Spinal cord (tissue), 9 donors: ENCODE measurements at regions not wholly inside any gene's neighbourhood (a gene's known extent, or its start where the extent isn't known, plus 50 kb on each side); places are given as distances from the start of the nearest gene placed in this dataset.
"Not testable (repeated sequence)": the region's sequence is repeated elsewhere in the genome, so short reads cannot be mapped to it uniquely, and the experiment has no call there.

ENCODE experiments used
- DNase-seq, 6 donors: peaks; one replicate each; pipeline versions ENCODE4 v3.0.0 to v3.0.0-alpha.2; 2013 to 2015; ENCODE audit warnings: low spot score in 6 of 6, low read depth in 4 of 6
- H3K27ac ChIP-seq: one replicate; pipeline ENCODE4 v1.5.1; 2013; ENCODE audit warnings: low read depth, low read length, control low read depth
- H3K27me3 ChIP-seq: one replicate; pipeline ENCODE4 v1.6.1; 2013; ENCODE audit warnings: low read length; ENCODE audit not compliant: control insufficient read depth, insufficient read depth
- H3K36me3 ChIP-seq: one replicate; pipeline ENCODE4 v1.6.1; 2013; ENCODE audit warnings: low read length; ENCODE audit not compliant: control insufficient read depth, insufficient read depth
- H3K4me1 ChIP-seq: one replicate; pipeline ENCODE4 v1.6.1; 2013; ENCODE audit warnings: low read length; ENCODE audit not compliant: control insufficient read depth, insufficient read depth
- H3K4me3 ChIP-seq: one replicate; pipeline ENCODE4 v1.5.1; 2013; ENCODE audit warnings: low read depth, low read length, control low read depth
- H3K9me3 ChIP-seq: one replicate; pipeline ENCODE4 v1.6.1; 2013; ENCODE audit warnings: low read length; ENCODE audit not compliant: control insufficient read depth, insufficient read depth
- WGBS: methylation state at CpG from one replicate; pipeline ENCODE4 v1.1.5; 2013; ENCODE audit warnings: missing lambda C conversion rate; ENCODE audit not compliant: insufficient coverage; 5-methylcytosine and 5-hydroxymethylcytosine counted together
- donor health status: healthy.

GRCh38 chr12:58117667-58118066 is 176.3 kb downstream of the ATP23 start:
- no peaks in the 10 kb centered on the region for H3K4me1 ChIP-seq
- no peaks in the 10 kb centered on the region for H3K36me3 ChIP-seq
- no peaks in the 10 kb centered on the region for H3K27me3 ChIP-seq
- no peaks in the 10 kb centered on the region for H3K9me3 ChIP-seq
- H3K4me3 ChIP-seq: no peak overlapping the region
- no peak overlapping the region for H3K27ac ChIP-seq
- DNase-seq: no peak
- 89% methylated on average over 3 of the region's 4 CpGs for WGBS

- H3K9me3 ChIP-seq, H3K36me3 ChIP-seq, DNase-seq, H3K27ac ChIP-seq, H3K4me1 ChIP-seq, H3K4me3 ChIP-seq, H3K27me3 ChIP-seq: not testable (repeated sequence)
Measured at GRCh38 chr12:58125761-58126160, 184.4 kb downstream of the ATP23 start.

- Histone ChIP-seq H3K27me3 (no peaks in the 10 kb centered on the region), H3K4me3 (no peak overlapping the region), H3K9me3 (no peaks in the 10 kb centered on the region), H3K4me1 (no peaks in the 10 kb centered on the region), H3K36me3 (no peaks in the 10 kb centered on the region), H3K27ac (no peak overlapping the region)
- peak in 1 of 6 donors; percentile 52 for DNase-seq
- WGBS: 50% methylated on average over 4 of the region's 5 CpGs
Measured at GRCh38 chr12:58131986-58132755, 190.8 kb downstream of the ATP23 start.

GRCh38 chr12:58138424-58138823 is 197.1 kb downstream of the ATP23 start:
- Histone ChIP-seq H3K27me3 (no peaks in the 10 kb centered on the region), H3K9me3 (no peaks in the 10 kb centered on the region), H3K36me3 (no peaks in the 10 kb centered on the region), H3K4me1 (no peaks in the 10 kb centered on the region), H3K27ac (no peak overlapping the region), H3K4me3 (no peak overlapping the region)
- no CpG with 5 or more reads among the region's 2 CpGs for WGBS
- peak in 1 of 6 donors; percentile 9 for DNase-seq

DNA sequence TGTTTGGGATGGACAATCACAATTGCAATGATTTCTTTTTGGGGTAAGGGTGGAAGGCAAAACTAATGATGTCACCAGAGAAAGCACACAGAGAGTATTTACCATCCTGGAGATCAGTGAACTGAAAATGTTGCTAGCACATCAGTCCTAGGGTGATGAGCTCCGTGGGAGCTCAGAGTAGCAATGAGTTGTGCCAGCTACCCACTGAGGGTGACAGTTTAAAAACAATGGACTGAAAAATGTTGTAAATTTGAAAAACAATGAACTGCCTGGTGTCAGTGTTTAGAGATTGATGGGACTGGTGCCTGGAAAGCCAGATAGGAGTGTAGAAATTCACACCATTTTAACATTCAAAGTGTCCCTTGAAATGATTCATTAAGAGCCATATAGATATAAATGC is 198.5 kb downstream of the ATP23 start:
- H3K4me3 ChIP-seq: no peak overlapping the region
- no peaks in the 10 kb centered on the region for H3K27me3 ChIP-seq
- no peaks in the 10 kb centered on the region for H3K36me3 ChIP-seq
- WGBS: no CpG with 5 or more reads among the region's 1 CpG
- no peaks in the 10 kb centered on the region for H3K4me1 ChIP-seq
- DNase-seq: peak in 2 of 6 donors; percentile 41 to 65
- no peaks in the 10 kb centered on the region for H3K9me3 ChIP-seq
- H3K27ac ChIP-seq: no peak overlapping the region

- Histone ChIP-seq H3K4me1 (no peaks in the 10 kb centered on the region), H3K27me3 (no peaks in the 10 kb centered on the region), H3K27ac (no peak overlapping the region), H3K4me3 (no peak overlapping the region), H3K9me3 (no peaks in the 10 kb centered on the region), H3K36me3 (no peaks in the 10 kb centered on the region)
- no peak for DNase-seq
- 100% methylated on average over 1 of the region's 1 CpG for WGBS
Measured at GRCh38 chr12:58140395-58140794, 199.0 kb downstream of the ATP23 start.

- H3K4me3 ChIP-seq: no peak overlapping the region
- H3K9me3 ChIP-seq: no peaks in the 10 kb centered on the region
- no peaks in the 10 kb centered on the region for H3K27me3 ChIP-seq
- DNase-seq: no peak
- no peaks in the 10 kb centered on the region for H3K4me1 ChIP-seq
- no peaks in the 10 kb centered on the region for H3K36me3 ChIP-seq
- H3K27ac ChIP-seq: peak overlapping the region; percentile 37
- WGBS: no CpG with 5 or more reads among the region's 2 CpGs
Measured at GRCh38 chr12:58142991-58143390, 201.6 kb downstream of the ATP23 start.

GRCh38 chr12:58143498-58143995 is 202.2 kb downstream of the ATP23 start:
- 56% methylated on average over 4 of the region's 6 CpGs for WGBS
- Histone ChIP-seq H3K4me3 (no peak overlapping the region), H3K36me3 (no peaks in the 10 kb centered on the region), H3K27ac (peak overlapping the region; percentile 37), H3K27me3 (no peaks in the 10 kb centered on the region), H3K4me1 (no peaks in the 10 kb centered on the region), H3K9me3 (no peaks in the 10 kb centered on the region)
- peak in 3 of 6 donors; percentile 20 to 69 (median 36) for DNase-seq

- H3K27ac ChIP-seq: peak overlapping the region; percentile 15
- no peaks in the 10 kb centered on the region for H3K4me1 ChIP-seq
- DNase-seq: peak in 5 of 6 donors; percentile 41 to 88 (median 52)
- H3K4me3 ChIP-seq: no peak overlapping the region
- H3K9me3 ChIP-seq: no peaks in the 10 kb centered on the region
- H3K36me3 ChIP-seq: no peaks in the 10 kb centered on the region
- no peaks in the 10 kb centered on the region for H3K27me3 ChIP-seq
Measured at GRCh38 chr12:58148405-58148804, 207.0 kb downstream of the ATP23 start.

- Histone ChIP-seq H3K27me3 (no peaks in the 10 kb centered on the region), H3K4me3 (no peak overlapping the region), H3K9me3 (no peaks in the 10 kb centered on the region), H3K36me3 (no peaks in the 10 kb centered on the region), H3K4me1 (no peaks in the 10 kb centered on the region), H3K27ac (no peak overlapping the region)
- no peak for DNase-seq
Measured at GRCh38 chr12:58148976-58149375, 207.6 kb downstream of the ATP23 start.
